ENCODE measurements at regions not wholly inside any gene's neighbourhood (a gene's known extent, or its start where the extent isn't known, plus 50 kb on each side); places are given as distances from the start of the nearest gene placed in this dataset.

DNA sequence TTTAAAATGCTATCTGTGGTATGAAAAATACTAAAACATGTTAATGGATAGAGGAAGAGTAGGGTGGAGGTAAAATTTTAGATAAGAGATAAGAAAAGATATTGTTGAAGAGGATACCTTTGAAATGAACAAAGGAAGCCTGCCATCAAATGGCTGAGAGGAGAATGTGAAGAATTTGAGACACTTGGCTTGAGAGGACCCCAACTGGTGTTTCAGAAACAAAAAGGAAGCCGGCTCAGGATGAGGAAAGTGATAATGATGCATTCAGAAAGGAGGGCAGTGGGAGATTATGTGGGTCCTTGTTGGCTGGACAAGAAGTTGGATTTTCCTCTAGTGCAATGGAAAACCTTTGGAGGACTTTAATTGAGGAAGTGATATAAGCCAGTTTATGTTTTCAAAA, 264.4 kb downstream of the DUSP6 start:
- no peak for TF ChIP-seq POLR2A (IDR thresholded peaks at IDR 0.05; ENCODE audit: low read depth, low read length)
- FAIRE-seq (no peak), DNase-seq (ENCODE audit: insufficient read length, low spot score) (no peak)

- TF ChIP-seq POLR2A (IDR thresholded peaks at IDR 0.05; ENCODE audit: low read depth, low read length), result no peak
- FAIRE-seq, result no peak
- no peak for DNase-seq (ENCODE audit: insufficient read length, low spot score)
Measured at GRCh38 chr12:89087149-89087825, 265.0 kb downstream of the DUSP6 start.

GRCh38 chr12:89085421-89085820, 266.9 kb downstream of the DUSP6 start:
- no peak for FAIRE-seq
- TF ChIP-seq POLR2A (IDR thresholded peaks at IDR 0.05; ENCODE audit: low read depth, low read length), result no peak
- DNase-seq (ENCODE audit: insufficient read length, low spot score), result no peak

GRCh38 chr12:89084751-89085150, 267.6 kb downstream of the DUSP6 start:
- DNase-seq (ENCODE audit: insufficient read length, low spot score) (no peak), FAIRE-seq (peak; percentile 11)
- no peak for TF ChIP-seq POLR2A (IDR thresholded peaks at IDR 0.05; ENCODE audit: low read depth, low read length)

DNA sequence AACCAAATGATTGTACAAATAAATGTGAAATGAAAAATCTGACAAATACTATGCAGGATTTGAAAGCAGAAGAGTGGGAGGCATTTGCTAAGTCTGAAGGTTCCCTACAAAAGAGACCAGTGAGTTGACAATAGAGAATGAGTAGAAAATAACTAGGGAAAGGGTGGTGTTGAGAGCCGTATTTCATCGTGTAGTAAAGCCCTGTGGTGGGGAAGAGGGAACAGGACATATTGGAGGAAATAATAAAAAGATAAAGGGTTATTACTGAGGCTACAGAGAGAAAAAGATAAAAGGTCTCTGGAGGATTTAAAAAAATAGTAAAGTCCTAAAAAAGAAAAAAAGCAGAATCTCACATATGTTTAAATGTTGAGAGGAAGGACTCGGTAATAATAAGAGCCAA, 268.8 kb downstream of the DUSP6 start:
- DNase-seq (ENCODE audit: insufficient read length, low spot score), result no peak
- TF ChIP-seq POLR2A (IDR thresholded peaks at IDR 0.05; ENCODE audit: low read depth, low read length), result no peak
- no peak for FAIRE-seq

DNA sequence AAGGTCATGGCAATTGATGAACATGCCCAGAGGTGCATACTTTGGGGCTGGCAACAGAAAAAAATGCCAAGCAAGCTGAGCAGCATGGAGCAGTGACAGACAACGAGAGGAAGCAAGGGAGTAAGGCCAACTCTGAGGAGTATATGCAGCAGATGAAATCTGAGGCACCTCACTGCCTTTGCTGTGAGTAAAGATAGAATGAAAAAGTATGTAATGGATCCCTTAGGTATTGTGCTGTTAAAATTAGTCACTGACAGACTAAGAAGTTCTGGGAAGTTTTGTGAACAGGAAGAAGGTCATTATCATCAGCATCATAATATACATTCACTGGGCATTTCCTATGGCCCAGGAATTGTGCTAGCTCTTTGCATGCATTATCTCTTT, 269.9 kb downstream of the DUSP6 start:
- peak; percentile 20 for FAIRE-seq

DNA sequence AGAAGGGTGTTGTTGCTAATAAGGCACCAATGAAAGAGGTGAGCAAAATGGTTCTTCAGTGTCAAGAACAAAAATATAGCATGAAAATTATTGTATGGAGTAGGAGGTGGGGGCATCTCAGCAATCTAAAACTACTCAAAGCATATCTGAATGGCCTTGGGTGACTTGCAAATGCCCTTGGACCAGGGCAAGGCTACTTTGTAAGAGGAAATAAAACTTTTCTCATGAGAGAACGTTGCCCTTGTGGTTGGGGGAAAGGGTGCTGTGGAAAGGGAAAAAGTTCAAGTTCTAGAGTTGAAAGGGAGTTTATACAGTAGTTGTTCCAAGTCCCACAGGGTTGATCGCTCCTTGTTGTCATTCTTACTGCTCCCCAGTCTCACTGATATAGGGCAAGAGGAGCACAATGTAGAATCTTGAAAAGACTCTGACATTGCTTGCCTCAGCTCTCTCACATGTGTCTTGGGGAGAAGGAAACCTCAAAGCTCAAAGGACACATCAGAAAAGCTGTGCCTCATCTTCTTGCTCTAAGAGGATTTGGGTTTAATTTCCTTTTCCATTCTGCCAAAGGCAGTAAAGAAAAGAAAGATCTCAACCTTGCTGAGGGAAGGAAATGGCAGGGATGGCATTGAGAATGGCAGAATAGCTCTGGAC, 270.5 kb downstream of the DUSP6 start:
- FAIRE-seq (no peak), DNase-seq (ENCODE audit: insufficient read length, low spot score) (no peak)
- no peak for TF ChIP-seq POLR2A (IDR thresholded peaks at IDR 0.05; ENCODE audit: low read depth, low read length)

More for the DNA sequence above, 269.9 kb downstream of the DUSP6 start:
- no peak for TF ChIP-seq POLR2A (IDR thresholded peaks at IDR 0.05; ENCODE audit: low read depth, low read length)
- no peak for DNase-seq (ENCODE audit: insufficient read length, low spot score)

DNA sequence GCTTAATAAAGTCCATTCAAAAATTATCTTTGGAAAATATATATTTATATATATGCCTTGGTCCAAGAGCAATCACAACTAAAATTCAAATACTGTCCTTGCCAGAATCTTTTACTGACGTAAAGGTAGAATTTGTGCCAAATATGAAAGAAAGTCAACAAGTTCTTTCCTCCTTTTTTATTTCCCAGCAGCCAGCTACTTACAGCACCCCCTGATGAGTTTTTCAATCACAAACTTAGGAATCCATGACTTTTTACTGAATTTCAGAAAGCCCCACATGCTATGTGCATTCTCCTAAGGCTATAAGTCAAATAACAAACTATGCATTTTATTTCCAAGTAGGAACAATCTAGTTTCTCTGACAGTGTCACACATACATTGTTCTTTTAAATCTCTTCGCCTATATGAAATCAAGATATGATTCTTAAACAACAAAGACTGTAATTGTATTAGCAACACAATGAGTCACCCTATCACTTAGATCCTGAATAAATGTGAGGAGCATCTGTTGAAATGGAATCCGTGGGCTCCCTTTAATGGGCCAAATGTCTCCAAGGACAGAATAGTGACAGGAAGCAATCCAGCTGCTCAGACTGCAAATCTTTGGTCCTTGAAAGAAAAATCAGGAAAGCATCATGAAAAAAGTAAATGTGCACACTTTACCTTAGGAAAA, 271.4 kb downstream of the DUSP6 start:
- no peak for TF ChIP-seq POLR2A (IDR thresholded peaks at IDR 0.05; ENCODE audit: low read depth, low read length)

DNA sequence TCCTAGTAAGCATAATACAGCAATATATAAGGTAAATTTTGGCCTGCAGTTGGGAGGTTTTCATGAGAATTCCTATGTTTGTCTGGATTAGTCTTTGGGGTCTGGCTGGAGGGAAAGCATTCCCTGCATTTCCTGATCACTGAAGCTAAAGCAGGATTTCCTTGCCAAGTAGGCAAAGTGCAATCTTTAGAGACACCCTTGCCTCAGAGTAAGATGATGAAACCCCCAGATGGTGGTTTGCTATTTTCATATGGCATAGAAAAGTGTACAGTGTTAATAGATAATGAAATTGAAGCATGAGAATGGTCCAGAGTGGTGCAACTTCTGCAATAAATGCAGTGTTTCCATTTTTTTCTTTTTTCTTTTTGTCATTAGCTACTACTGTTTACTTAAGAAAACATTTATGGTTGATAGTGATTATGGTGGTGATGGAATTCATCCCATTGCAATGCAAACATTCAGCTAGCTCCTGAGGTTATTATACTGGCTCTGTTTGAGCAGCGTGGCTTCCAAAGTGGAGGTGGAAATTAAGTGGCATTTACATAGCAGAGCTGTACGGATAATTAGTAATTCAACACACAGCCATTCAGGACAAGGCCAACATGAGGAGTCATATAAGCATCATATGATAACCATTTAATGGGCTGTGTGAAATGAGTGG, 276.3 kb downstream of the DUSP6 start:
- DNase-seq (ENCODE audit: insufficient read length, low spot score) (no peak), FAIRE-seq (peak; percentile 30)
- TF ChIP-seq POLR2A (IDR thresholded peaks at IDR 0.05; ENCODE audit: low read depth, low read length), result no peak

More for the DNA sequence above, 271.4 kb downstream of the DUSP6 start:
- FAIRE-seq, result peak; percentile 78
- no peak for DNase-seq (ENCODE audit: insufficient read length, low spot score)

- DNase-seq (ENCODE audit: insufficient read length, low spot score), result no peak
- TF ChIP-seq POLR2A (IDR thresholded peaks at IDR 0.05; ENCODE audit: low read depth, low read length), result no peak
- FAIRE-seq, result no peak
Measured at GRCh38 chr12:89073659-89074058, 278.6 kb downstream of the DUSP6 start.

DNA sequence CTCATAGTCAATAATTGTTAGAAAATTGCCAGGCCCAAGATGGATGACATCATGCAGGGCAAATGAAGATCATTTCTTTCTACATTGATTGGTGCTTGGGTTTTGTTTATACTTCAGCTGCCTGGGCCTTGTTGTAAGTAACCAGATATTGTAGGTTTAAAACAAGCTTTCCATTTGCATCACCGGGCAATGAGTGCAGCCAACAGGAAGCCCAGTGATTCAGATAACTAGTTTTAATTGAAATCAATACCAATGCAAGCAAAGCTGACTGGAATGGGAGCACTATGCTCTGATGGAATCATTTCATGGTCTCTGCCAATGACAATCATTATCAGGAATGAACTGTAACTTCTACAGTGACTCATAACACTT, 279.3 kb downstream of the DUSP6 start:
- DNase-seq (ENCODE audit: insufficient read length, low spot score) (no peak), FAIRE-seq (peak; percentile 91)
- TF ChIP-seq POLR2A (IDR thresholded peaks at IDR 0.05; ENCODE audit: low read depth, low read length), result no peak

DNA sequence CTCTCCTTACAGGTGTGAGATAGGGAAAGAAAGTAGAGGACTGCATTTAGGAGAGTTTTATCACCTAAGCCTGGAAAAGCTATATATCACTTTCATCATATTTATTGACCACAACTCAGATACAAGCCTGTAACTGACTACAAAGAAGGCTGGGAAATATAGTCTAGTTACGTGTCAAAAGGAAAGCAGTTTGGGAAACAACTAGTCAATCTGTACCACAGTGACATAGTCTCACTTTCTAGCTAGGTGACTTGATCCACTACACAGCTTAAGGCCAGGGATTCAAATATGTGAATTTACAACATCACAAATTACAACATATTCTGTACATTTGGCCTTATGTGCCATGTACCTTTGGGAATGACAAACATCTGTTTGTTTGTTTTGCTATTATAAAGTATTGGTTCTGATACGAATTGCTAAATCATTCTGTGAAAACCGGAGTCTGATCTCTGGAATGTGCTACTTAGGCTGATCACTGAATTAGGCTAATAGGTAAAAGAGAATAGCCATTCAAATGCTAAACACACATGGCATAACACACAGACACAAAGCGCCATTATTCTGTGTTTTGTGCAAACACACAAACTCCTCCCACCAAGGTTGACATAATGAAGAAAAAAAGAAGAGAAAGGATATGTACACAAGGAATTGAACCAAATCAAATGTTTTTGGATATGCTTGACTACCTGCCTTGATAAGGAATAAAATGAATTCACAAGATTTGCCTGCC, 279.8 kb downstream of the DUSP6 start:
- DNase-seq (ENCODE audit: insufficient read length, low spot score) (no peak), FAIRE-seq (peak; percentile 84)
- no peak for TF ChIP-seq POLR2A (IDR thresholded peaks at IDR 0.05; ENCODE audit: low read depth, low read length)

DNA sequence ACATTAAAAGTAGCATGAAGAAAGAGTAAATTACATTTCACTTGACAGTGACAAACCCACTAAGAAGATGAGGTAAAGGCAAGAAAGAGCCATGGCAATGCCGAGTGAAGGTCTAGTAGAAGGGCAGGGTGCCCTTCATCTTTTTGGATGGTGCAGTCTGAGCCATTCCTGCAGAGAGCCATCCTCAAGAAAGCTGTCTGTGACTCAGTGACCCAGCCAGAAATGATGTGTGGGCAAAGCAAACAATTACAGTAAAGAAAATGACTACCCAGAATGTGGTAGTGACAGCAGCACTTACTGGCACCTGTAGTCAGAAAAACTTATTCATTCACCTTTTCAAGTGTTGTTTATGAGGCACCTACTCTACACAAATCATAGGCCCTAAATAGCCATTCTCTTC, 281.7 kb downstream of the DUSP6 start:
- no peak for DNase-seq (ENCODE audit: insufficient read length, low spot score)
- no peak for FAIRE-seq
- TF ChIP-seq POLR2A (IDR thresholded peaks at IDR 0.05; ENCODE audit: low read depth, low read length), result no peak

DNA sequence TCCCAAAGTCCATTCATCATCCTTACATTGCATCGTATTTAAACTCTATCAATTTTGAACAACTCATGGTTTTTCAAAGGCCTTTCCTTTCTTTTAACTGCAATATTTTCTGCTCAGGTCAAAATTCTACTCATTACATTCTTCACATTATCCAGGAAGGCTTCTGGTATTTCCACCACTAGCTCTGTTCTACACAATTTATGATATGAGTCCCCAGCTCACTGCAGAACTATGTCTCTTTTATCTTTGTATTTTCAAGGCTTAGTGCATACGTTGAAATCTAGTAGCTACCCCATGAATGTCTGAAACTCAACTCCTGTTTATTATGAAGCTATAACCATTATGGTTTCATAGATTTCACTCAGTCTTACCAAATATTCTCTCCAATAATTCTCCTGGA, 282.9 kb downstream of the DUSP6 start:
- FAIRE-seq, result peak; percentile 48
- TF ChIP-seq POLR2A (IDR thresholded peaks at IDR 0.05; ENCODE audit: low read depth, low read length), result no peak
- no peak for DNase-seq (ENCODE audit: insufficient read length, low spot score)
